Endothelial cell of umbilical vein (primary cell): ENCODE measurements at regions not wholly inside any gene's neighbourhood (a gene's known extent, or its start where the extent isn't known, plus 50 kb on each side); places are given as distances from the start of the nearest gene placed in this dataset.

Experiments used
- BruUV-seq: library from RNA; stranded (reverse); fragments of 400-500 nt; replicated peaks from 2 replicates; lab custom pipeline; 2021; lab: Mats Ljungman, UMichigan
- CTCF ChIA-PET: fragments of 300-600, 350-600 bp; sonication (Branson Sonifier 250); formaldehyde crosslinking; loops from one replicate; lab custom pipeline; 2021; ENCODE audit warnings: antibody characterized with exemption, inconsistent platforms; lab: Charles Lee
- POLR2A ChIA-PET: fragments of 300-600, 350-600 bp; sonication (Branson Sonifier 250); formaldehyde crosslinking; loops from one replicate; lab custom pipeline; 2021; ENCODE audit warnings: antibody characterized with exemption, inconsistent platforms; lab: Charles Lee
- DNase-seq: peaks from one replicate; pipeline ENCODE4 v3.0.0-alpha.2; 2011; ENCODE audit warnings: low read depth, low spot score
- FAIRE-seq: peaks from 2 replicates; lab custom pipeline; 2011; peaks lifted over from hg19 to GRCh38; lab: Jason Lieb, UNC
- H2AFZ ChIP-seq: 2 replicates; pipeline ENCODE4 v1.6.0; 2012; ENCODE audit warnings: low read depth, low read length, control low read depth, inconsistent platforms
- H3K27ac ChIP-seq: 2 replicates; pipeline ENCODE4 v1.5.1; 2011; ENCODE audit warnings: low read depth, mild to moderate bottlenecking, control low read depth, low read length, moderate library complexity; ENCODE audit not compliant: insufficient read depth
- H3K27me3 ChIP-seq, 2 experiments: 2 replicates each; pipeline versions ENCODE4 v1.6.0 to v1.6.1; 2011; ENCODE audit warnings: low read length in 2 of 2, mixed read lengths in 1 of 2; ENCODE audit not compliant: control insufficient read depth in 2 of 2, insufficient read depth in 2 of 2
- H3K36me3 ChIP-seq, 2 experiments: 2 replicates in 1 of 2; 3 replicates in 1 of 2; pipeline ENCODE4 v1.5.1; 2011; ENCODE audit warnings: low read length in 2 of 2, mild to moderate bottlenecking in 1 of 2, moderate library complexity in 1 of 2; ENCODE audit not compliant: control insufficient read depth in 2 of 2, insufficient read depth in 2 of 2; ENCODE audit errors: extremely low read depth in 1 of 2
- H3K4me1 ChIP-seq: 3 replicates; pipeline ENCODE4 v1.5.1; 2011; ENCODE audit warnings: mild to moderate bottlenecking, low read length; ENCODE audit not compliant: control insufficient read depth, insufficient read depth; ENCODE audit errors: extremely low read depth
- H3K4me2 ChIP-seq: 2 replicates; pipeline ENCODE4 v1.6.1; 2011; ENCODE audit warnings: low read length, control low read depth, mixed read lengths; ENCODE audit not compliant: insufficient read depth
- H3K4me3 ChIP-seq, 3 experiments: fragments of 200-600 bp in 1 of 3; sonication (generic), shearing (Covaris generic) in 1 of 3; replicated peaks in 1 of 3; 2 replicates each; pipeline ENCODE4 v1.5.1; 2011 to 2016; ENCODE audit warnings: control low read depth in 3 of 3, low read length in 3 of 3, mild to moderate bottlenecking in 2 of 3, inconsistent platforms in 1 of 3, low read depth in 1 of 3, moderate library complexity in 1 of 3; ENCODE audit not compliant: insufficient read depth in 1 of 3
- H3K79me2 ChIP-seq: 2 replicates; pipeline ENCODE4 v1.6.0; 2012; ENCODE audit warnings: low read length, inconsistent platforms; ENCODE audit not compliant: control insufficient read depth, insufficient read depth
- H3K9ac ChIP-seq: replicated peaks from 2 replicates; pipeline ENCODE3; 2011; ENCODE audit warnings: low read length, control low read depth; ENCODE audit not compliant: insufficient read depth; ENCODE audit errors: extremely low read depth
- H3K9me1 ChIP-seq: replicated peaks from 3 replicates; pipeline ENCODE4 v1.6.0; 2011; ENCODE audit warnings: mild to moderate bottlenecking, low read length; ENCODE audit not compliant: control insufficient read depth, insufficient read depth; ENCODE audit errors: extremely low read depth
- H3K9me3 ChIP-seq: replicated peaks from 2 replicates; pipeline ENCODE4 v1.5.1; 2012; ENCODE audit warnings: low read length, inconsistent platforms; ENCODE audit not compliant: control insufficient read depth, insufficient read depth
- H4K20me1 ChIP-seq: replicated peaks from 2 replicates; pipeline ENCODE3; 2011; ENCODE audit warnings: mild to moderate bottlenecking, low read length; ENCODE audit not compliant: control insufficient read depth, insufficient read depth; ENCODE audit errors: extremely low read depth
- CTCF ChIP-seq, 2 donors: IDR thresholded peaks; 1 replicate in 1 of 2; 2 replicates in 1 of 2; pipeline ENCODE4 v1.5.1; 2011; ENCODE audit warnings: low read length in 2 of 2, mild to moderate bottlenecking in 2 of 2, moderate library complexity in 2 of 2, control low read depth in 1 of 2, inconsistent platforms in 1 of 2, low read depth in 1 of 2; ENCODE audit not compliant: insufficient read depth in 1 of 2; ENCODE audit errors: extremely low read depth in 1 of 2
- FOS ChIP-seq: IDR thresholded peaks from 2 replicates; pipeline ENCODE4 v1.6.1; 2011; ENCODE audit warnings: mild to moderate bottlenecking, low read length, moderate library complexity, borderline replicate concordance; ENCODE audit not compliant: insufficient read depth
- GATA2 ChIP-seq: IDR thresholded peaks from 2 replicates; pipeline ENCODE4 v1.7.0; 2011; ENCODE audit warnings: low read depth, mild to moderate bottlenecking, moderate library complexity, mixed read lengths, low read length; ENCODE audit not compliant: insufficient read length, insufficient read depth
- MYC ChIP-seq: IDR thresholded peaks from one replicate; pipeline ENCODE4 v1.6.1; 2011; ENCODE audit warnings: mild to moderate bottlenecking, low read depth, low read length
- POLR2A ChIP-seq: IDR thresholded peaks from 2 replicates; pipeline ENCODE4 v1.6.1; 2012; ENCODE audit warnings: low read depth, mild to moderate bottlenecking, control low read depth, low read length
- POLR2AphosphoS5 ChIP-seq: IDR thresholded peaks from 2 replicates; pipeline ENCODE4 v1.6.1; 2012; ENCODE audit warnings: low read depth, mild to moderate bottlenecking, control low read depth, low read length, moderate library complexity; ENCODE audit not compliant: insufficient read depth
- dilution Hi-C: fragments of 300-500 bp; cut with MboI; formaldehyde crosslinking; loops from one replicate; pipeline ENCODE4 v1.15.0; 2019; ENCODE audit warnings: low sequenced_read_pairs; ENCODE audit not compliant: extremely low pct_ligation_motif_present
- intact Hi-C: fragments of 100-400 bp; cut with micrococcal nuclease; formaldehyde crosslinking; loops from one replicate; pipeline ENCODE4 v1.10.0; 2022

- Histone ChIP-seq H3K36me3 (no peaks in the 10 kb centered on the region), H4K20me1 (no peaks in the 10 kb centered on the region), H3K9me1 (no peaks in the 10 kb centered on the region), H3K27ac (no peak overlapping the region), H3K9me3 (no peaks in the 10 kb centered on the region), H3K4me2 (peak overlapping the region; percentile 36), H3K4me1 (peaks cover 23% of the 10 kb centered on the region), H2AFZ (peak overlapping the region; percentile 59), H3K4me3 (no peak overlapping the region), H3K79me2 (no peaks in the 10 kb centered on the region), H3K9ac (no peak overlapping the region), H3K27me3 (no peaks in the 10 kb centered on the region)
- dilution Hi-C loops: no loop called here
- peak; percentile 73 for DNase-seq
- no TSS peak for BruUV-seq
- ChIA-PET POLR2A (no interaction called here), CTCF (no interaction called here)
- TF ChIP-seq MYC (no peak), POLR2AphosphoS5 (peak; percentile 47), CTCF (IDR thresholded peaks at IDR 0.05; ENCODE audit: extremely low read depth in 1 of 2, insufficient read depth in 1 of 2, low read depth in 1 of 2, low read length in 2 of 2) (no peak), GATA2 (peak; percentile 86), POLR2A (no peak), FOS (no peak)
- intact Hi-C loops: loop anchor here (1.0 to 2.0 kb wide), 2 partner anchors 45 to 61 kb away; no protein-coding TSS in a partner anchor
- FAIRE-seq: peak; percentile 92
Measured at GRCh38 chr6:137805622-137806021, 61.4 kb upstream of the TNFAIP3 start.
